ENCODE measurements at regions not wholly inside any gene's neighbourhood (a gene's known extent, or its start where the extent isn't known, plus 50 kb on each side); places are given as distances from the start of the nearest gene placed in this dataset.

DNA sequence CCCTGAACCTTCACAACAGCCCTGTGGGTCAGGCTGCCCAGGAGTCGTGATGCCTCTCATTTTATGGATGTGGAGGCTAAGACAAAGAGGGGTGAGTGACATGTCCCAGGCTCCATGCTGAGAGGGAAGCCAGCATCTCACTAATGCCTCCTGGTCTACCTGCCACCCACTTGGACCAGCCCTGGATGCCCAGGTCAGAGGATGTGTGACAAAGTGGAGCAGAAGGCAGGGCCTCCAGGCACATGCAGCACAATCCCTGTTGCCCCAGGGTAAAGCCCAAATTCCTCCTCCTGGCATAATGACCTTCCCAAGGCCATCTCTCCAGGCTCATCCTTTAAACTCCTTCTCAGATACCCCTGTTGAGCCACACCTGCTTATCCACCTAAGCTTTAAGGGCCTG is 51.4 kb upstream of the XPA start:
- TF ChIP-seq CTCF (IDR thresholded peaks at IDR 0.05), result no peak
- TF ChIP-seq POLR2A (IDR thresholded peaks at IDR 0.05), result no peak
- no peak for TF ChIP-seq EP300 (IDR thresholded peaks at IDR 0.05)

Measured in tibial nerve (tissue), 4 donors.